HG02943 (cell line): ENCODE measurements at regions not wholly inside any gene's neighbourhood (a gene's known extent, or its start where the extent isn't known, plus 50 kb on each side); places are given as distances from the start of the nearest gene placed in this dataset.

ENCODE experiments used
- ATAC-seq: cut with Tn5 transposase; IDR thresholded peaks from one replicate; pipeline ENCODE4 v1.9.1; 2021; ENCODE audit warnings: mild to moderate bottlenecking, low read depth, moderate library complexity; ENCODE audit not compliant: unreplicated experiment

- no peak for ATAC-seq
Observed at GRCh38 chr18:57991552-57991951, 52.5 kb upstream of the NEDD4L start.

DNA sequence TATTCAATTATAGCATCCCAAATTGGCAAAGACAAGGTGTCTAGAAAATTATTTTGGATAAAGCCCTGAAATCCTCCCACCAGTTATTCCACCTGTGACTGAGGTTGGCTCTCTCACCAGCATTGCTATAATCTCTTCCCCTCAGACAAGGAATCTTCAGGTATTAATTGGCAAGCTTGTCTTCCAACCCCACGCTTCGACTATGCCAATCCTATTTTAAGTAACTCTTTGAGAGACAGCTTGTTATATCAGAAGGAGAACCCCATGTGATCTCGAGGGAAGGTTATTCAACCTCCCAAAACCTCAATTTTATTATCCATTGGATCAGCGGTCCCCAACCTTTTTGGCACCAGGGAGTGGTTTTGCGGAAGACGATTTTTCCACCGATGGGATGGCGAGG lies 54.5 kb upstream of the NEDD4L start:
- no peak for ATAC-seq

DNA sequence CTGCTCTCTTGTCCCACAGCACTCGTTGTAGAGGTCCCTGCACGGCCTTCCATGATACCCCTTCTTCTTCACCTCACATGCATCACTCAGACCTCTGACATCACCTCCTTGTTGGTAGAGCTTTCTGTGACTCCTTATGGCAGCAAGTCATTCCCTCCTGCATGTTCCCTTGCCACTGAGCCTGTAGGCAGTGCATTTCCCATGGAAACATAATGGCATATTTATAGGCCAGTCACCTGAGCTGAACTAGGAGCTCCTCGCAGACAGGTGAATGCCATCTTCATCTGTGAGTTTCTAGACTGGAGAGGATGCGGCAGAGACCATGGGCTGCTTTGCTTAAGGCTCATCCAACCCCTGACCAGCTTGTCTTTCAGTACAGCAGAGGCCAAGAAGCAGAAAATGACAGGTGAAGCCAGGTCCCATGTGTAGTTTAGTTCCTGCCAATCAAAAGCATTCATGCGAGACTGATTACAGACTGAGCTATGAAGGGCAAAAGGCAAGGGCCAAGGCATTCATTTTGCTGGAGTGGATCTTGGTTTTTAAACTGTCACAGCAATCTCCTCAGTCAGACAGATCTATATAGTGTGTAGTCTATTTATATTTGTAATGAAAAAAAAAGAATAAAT lies 59.4 kb upstream of the NEDD4L start:
- no peak for ATAC-seq

- ATAC-seq: no peak
Observed at GRCh38 chr18:57983965-57984364, 60.1 kb upstream of the NEDD4L start.

GRCh38 chr18:57983472-57983871 lies 60.6 kb upstream of the NEDD4L start:
- no peak for ATAC-seq

- no peak for ATAC-seq
Observed at GRCh38 chr18:57982372-57983021, 61.5 kb upstream of the NEDD4L start.

GRCh38 chr18:57981308-57982028 lies 62.6 kb upstream of the NEDD4L start:
- ATAC-seq: no peak

DNA sequence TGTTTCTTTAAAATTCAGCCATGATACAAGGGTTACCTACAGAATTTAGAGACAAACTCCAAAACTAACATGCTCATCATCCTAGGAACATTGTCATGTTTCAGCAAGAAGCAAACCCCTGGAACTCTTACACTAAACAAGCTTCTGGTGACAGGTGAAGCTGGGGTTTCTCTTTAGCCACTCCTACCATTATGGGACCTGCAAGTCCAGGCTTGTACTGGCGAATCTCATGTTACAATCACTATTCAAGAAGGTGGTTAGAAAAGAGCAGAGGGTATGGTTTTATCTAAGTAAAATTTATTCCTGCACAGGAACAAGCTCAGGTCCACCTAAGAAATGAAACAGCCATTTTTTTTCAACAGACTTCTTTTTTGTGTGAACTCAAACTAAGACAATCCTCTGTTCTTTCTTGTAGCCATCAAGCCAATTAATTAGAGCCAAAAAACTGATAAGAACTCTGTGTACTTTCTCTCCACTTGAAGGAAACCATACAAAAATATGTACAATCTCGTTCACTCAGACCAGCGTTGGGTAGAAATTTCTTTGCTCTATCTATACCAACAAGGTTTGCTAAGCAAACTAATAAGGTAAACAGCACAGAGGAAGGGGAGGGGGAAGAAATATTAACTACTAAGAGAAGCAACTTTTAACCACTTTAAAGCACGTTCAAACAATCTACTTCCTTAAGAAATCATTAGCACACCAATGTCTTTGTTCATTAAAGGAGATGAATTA lies 63.3 kb upstream of the NEDD4L start:
- no peak for ATAC-seq

GRCh38 chr18:57976230-57976773 lies 67.7 kb upstream of the NEDD4L start:
- no peak for ATAC-seq

- ATAC-seq: no peak
Observed at GRCh38 chr18:57975805-57976204, 68.2 kb upstream of the NEDD4L start.

GRCh38 chr18:57974585-57975265 lies 69.3 kb upstream of the NEDD4L start:
- ATAC-seq: no peak

- no peak for ATAC-seq
Observed at GRCh38 chr18:57973889-57974288, 70.1 kb upstream of the NEDD4L start.

DNA sequence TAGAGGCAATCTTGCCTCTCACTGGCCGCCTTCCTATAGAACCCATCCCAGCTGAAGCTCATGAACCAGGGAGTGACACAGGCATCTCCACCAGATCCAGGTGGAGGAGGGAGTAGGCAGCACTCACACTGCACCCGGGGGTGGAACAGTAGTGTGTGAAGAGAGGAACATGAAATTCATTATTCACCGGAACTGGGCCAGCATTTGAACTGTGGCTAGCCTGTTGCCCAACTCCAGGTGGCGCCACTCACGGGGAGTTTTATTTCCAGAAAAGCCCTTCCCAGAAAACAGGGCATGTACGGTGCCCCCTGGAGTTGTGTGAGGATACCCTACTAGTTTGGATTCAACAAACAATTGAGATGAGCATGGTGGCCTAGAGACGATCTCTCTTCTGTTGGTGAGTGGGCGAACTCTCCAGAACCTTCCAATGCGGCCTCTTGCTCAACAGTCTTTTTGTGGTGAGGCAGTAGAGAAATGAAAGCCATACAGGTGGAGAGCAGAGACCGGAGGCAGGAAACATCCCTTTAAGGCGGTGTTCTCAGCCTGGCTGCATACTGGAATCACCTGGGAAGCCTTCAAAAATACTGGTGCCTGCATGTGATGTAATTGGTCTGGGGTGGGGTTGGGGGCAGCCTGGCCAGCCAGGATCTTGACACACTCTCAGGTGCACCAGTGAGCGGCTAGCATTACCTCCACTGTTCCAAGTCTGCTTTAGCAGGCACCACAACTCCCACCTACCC lies 73.5 kb upstream of the NEDD4L start:
- ATAC-seq: no peak

GRCh38 chr18:57969824-57970223 lies 74.2 kb upstream of the NEDD4L start:
- no peak for ATAC-seq

DNA sequence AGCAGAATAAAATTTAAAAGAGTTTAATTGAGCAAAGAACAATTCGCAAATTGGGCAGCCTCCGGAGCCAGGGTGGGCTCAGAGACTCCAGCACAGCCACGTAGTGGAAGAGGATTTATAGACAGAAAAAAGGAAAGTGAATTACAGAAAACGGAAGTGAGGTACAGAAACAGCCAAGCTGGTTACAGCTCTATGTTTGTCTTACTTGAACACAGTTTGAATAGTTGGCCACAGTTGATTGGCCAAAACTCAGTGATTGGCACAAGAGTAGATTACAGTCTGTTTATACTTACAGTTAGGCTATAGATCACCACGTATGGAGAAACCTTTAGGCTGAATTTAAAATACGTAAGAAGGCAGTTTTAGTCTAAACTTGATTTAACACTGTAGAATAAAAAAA lies 78.8 kb upstream of the NEDD4L start:
- no peak for ATAC-seq

GRCh38 chr18:57961876-57962505 lies 82.0 kb upstream of the NEDD4L start:
- ATAC-seq: no peak

GRCh38 chr18:57961411-57961810 lies 82.6 kb upstream of the NEDD4L start:
- no peak for ATAC-seq

GRCh38 chr18:57959278-57959677 lies 84.7 kb upstream of the NEDD4L start:
- no peak for ATAC-seq

GRCh38 chr18:57957210-57957609 lies 86.8 kb upstream of the NEDD4L start:
- ATAC-seq: no peak
